Kidney glomerular epithelial cell (primary cell): ENCODE measurements at regions not wholly inside any gene's neighbourhood (a gene's known extent, or its start where the extent isn't known, plus 50 kb on each side); places are given as distances from the start of the nearest gene placed in this dataset.
"Not testable (repeated sequence)": the region's sequence is repeated elsewhere in the genome, so short reads cannot be mapped to it uniquely, and the experiment has no call there.

Experiments
- DNase-seq: peaks from one replicate; lab custom pipeline; 2025; lab: John Stamatoyannopoulos, UW

GRCh38 chr14:43697003-43697402 is 810.1 kb downstream of the FSCB start:
- DNase-seq = no peak

DNA sequence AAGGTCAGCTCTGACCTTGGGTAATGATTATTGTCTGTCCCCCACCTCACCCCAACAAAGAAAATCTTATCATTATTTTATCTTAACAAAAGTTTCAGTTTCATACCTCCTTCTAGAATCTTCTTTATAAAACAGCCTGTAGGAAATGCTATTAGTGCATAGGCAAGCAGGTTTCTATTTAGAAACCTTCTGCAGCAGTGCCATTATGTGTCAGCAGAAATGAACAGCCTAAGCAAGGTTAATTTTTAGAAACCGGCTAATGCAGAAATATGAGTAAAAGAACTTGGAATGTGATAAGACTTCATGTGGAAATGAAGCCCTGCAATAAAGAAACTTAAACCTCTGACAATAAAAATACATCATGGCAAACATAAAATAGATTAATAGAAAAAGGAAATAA is 814.4 kb downstream of the FSCB start:
- no peak for DNase-seq

DNA sequence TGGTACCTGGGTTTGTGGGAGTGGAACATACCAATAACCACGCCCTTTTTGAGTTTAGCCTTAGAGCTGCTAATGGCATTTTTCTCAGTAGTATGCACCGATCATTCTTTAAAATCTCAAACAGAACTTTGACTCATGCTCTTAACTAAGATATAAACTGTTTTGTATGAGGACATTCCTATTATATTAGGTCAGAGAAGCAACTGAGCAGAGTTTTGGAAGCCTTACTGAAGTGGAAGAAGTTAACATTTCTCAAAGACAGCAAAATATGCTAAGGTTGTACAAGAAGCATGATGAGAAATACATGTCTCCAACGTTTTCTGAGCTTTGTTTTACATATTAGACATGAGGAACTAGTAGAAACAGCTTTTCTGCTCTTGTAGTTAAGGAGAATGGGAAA is 819.2 kb downstream of the FSCB start:
- DNase-seq = peak; percentile 59

DNA sequence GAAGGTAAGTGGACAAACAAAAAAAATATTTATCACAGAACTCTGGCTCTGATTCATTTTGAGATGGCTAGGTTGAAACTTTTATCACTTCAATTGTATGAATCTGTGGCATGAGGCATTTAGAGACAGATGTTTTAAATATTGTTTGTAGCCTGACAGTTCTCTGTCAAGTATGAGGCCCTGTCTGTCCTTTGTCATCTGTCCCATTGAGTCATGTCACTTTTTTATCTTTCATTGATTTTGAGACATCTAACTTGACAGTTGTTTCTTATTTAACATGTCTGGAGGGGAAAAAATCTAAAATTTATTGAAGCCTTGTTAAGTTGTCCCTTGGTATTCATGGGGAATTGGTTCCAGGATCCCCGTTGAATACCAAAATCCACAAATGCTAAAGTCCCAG is 829.5 kb downstream of the FSCB start:
- no peak for DNase-seq

DNA sequence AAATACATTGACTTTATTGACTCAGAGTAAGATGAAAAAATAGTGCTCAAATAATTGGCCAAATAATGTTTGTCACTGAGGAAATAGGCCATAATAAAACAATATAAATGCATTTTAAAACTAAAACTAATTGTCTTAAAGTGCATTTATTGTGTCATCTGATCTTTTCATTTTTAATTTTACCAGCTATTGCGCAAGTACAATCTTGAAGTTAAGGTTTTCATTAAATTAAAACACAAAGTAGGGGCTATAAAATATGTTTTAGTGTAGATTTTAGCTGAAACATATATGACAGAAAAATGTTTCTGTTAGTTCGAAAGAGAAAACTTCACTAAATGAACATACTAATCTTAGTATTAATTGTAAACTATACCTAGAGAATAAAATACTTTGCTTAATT is 832.8 kb downstream of the FSCB start:
- no peak for DNase-seq

GRCh38 chr14:43671716-43672485 is 835.2 kb downstream of the FSCB start:
- no peak for DNase-seq

- DNase-seq = no peak
Observed at GRCh38 chr14:43669355-43669754, 837.7 kb downstream of the FSCB start.

DNA sequence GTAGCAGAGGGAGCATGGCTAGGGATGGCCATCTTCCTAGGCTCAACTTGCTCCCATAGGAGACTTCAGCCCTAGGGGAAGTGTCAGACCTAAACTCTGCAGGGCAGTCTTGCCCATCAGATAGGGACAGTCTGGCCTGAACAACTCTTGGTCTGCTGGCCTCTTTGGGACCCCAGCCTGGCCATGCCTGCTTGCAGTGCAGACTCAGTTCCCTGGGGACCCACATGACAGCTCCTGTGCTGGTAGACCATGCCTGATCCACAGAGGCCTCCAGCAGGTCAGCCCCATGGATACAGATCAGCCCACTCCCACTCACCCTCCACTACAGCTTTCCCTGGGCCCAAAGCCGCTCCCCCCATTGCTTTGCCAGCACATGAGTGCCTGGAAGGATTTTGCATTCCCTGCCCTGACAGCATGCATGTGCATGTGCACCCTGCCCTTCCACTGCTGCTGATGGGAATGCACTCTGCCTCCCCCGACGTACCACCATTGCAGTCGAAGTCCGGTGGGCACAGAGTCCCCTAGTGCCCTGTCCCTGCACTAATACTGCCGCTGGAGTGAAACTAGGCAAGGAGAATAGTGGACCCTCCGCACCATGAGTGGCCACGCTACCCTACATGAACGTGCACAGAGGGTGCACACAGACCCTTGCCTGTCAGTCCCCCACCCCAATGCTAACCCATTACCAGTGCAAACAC is 841.4 kb downstream of the FSCB start:
- no peak for DNase-seq

DNA sequence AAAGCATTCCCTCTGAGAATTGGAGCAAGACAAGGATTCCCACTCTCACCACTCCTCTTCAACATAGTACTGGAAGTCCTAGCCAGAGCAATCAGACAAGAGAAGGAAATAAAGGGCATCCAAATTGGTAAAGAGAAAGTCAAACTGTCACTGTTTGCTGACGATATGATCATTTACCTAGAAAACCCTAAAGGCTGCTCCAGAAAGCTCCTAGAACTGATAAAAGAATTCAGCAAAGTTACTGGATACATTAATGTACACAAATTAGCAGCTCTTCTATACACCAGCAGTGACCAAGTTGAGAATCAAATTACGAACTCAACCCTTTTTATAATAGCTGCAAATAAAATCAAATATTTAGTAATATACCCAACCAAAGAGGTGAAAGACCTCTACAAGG is 851.9 kb downstream of the FSCB start:
- not testable (repeated sequence) for DNase-seq

DNA sequence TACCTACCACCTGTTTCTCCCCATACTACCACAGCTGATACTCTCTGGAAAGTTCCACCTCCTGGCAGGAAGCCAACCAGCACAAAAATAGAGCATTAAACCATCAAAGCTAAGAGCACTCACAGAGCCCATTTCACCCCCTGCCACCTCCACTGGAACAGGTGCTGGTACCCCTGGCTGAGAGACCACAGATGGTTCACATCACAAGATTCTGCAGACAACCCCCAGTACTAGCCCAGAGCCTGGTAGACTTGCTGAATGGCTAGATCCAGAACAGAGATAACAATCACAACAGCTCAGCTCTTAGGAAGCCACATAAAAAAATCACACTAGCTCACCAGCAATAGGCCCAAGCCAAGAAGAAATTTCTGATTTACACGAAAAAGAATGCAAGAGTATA is 855.2 kb downstream of the FSCB start:
- DNase-seq = no peak

GRCh38 chr14:43651185-43651787 is 855.8 kb downstream of the FSCB start:
- no peak for DNase-seq

DNA sequence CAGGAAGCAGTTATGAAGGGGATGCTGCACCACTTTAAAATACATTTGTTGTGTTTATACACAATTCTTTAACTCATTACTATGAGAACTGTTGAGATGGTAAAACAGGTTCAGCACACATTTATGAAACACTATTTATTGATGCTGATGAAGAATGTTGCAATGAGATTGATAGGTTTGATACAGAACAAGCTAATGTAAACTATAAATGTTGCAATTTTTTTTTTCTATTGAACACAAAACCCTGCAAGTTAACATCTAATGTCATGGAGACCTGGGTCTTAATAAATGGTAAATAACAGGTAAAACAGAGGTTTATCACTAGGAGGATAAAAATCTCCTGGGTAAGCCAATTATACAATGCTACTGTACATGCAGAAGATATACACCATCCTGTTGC is 857.6 kb downstream of the FSCB start:
- no peak for DNase-seq

GRCh38 chr14:43647302-43647701 is 859.8 kb downstream of the FSCB start:
- no peak for DNase-seq

DNA sequence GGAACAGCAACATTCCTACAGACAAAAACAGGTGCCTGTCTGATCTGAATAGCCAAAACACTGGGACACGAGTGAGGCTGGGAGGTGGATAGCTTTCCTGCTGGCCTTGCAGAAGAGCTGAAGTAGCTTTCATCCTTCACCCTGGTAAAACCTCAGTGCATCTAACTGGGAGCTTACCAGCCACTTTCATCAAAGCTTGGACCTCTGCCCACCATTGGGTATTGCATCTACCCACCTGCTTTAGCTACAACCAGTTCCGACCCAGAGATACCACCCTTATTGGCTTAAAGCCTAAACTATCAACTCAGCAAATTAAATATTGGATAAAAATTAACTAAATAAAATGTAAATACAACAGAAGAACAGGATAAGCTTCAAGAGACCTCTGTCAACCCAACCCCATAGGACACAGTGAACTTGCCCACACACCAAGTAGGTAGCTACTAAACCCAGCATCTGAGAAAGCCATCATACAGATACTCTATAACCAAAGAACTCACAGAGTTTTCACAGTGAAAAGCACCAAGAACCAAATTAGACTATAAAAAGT is 866.3 kb downstream of the FSCB start:
- DNase-seq = no peak

DNA sequence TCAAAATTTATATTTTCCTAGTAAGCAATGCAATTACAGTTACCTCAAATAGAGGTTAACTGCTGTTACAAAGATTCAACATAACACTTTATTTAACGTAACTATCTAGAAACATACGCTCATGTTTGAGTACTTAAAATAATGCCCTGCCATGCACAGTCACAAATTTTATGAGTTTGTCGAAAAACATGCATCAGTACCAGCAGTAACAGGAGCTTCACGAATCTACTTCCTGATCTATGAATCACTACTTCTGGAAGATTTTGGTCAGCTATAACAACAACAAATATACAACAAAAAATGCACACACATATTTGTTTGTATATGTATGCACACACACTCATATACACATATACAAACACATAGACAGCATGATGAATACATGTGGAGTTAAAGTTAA is 881.8 kb downstream of the FSCB start:
- no peak for DNase-seq

- DNase-seq = no peak
Observed at GRCh38 chr14:43621282-43621681, 885.8 kb downstream of the FSCB start.

DNA sequence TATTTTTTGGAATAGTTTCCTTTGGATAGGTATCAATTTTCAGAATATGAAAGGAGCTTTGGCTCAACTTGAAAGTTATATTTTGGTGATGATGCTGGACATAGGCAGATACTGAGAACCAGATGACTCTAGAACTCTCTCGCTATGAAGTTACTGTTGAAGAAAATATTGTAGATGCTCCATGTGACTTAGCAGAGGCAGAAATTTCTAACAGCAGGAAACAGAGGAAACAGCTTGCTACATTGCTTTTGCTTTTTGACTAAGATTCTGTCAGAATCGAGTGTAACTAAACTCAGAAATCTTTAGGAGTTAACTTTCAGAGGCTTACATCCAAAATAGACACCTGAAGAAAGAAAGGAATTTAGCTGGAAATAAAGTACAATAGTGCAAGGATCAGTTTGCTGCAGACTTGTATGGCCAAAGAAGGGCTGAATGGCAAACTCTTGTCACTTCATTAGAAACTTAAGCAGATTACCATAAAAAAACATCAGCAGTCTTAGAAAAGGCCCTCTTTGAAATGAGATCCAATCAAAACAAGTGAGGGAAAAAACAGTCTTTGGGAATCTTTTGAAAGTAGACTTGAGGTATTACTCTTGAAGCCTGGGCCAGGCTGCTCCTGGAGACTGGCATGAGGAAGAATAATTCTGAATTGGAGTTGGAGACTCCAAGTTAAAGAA is 911.8 kb downstream of the FSCB start:
- DNase-seq = no peak

DNA sequence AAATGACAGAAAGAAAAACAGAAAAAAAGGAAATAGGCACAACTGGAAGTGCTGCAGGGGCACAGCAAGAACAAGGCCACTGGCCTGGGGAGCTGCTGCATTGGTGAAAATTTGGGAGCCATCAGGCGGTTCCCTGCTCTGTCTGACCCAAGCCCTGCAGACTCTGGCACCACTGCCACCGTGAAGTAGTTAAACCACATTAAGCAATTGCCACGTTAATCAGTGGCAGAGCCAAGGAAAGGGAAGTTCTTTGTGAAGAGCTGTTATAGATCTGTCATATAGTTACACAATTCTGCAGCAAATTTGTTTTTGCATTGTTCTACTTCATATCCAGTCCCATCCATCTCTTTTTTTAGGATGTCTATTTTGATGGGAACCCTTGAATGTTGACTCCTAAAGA is 915.3 kb downstream of the FSCB start:
- DNase-seq = no peak

DNA sequence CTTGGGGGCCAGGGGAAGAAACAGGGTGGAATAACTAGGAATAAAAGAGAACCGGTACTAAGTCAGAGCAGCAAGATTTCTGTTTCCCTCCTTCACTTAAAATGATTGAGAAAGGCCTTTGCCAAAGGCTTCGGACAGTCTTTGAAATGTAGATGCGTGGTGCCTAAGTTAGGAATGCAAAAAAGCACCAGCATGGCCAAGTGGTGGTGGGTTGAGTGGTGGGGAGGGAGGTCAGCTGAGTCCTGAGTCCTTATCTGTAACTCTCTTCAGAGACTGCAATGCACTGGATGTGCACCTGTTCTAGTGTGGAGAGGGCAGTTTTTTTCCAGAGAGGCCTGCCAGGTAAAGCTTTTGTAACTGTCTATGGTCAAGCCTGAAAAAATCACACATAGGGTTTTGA is 919.9 kb downstream of the FSCB start:
- DNase-seq = no peak

- no peak for DNase-seq
Observed at GRCh38 chr14:43579671-43580070, 927.4 kb downstream of the FSCB start.

DNA sequence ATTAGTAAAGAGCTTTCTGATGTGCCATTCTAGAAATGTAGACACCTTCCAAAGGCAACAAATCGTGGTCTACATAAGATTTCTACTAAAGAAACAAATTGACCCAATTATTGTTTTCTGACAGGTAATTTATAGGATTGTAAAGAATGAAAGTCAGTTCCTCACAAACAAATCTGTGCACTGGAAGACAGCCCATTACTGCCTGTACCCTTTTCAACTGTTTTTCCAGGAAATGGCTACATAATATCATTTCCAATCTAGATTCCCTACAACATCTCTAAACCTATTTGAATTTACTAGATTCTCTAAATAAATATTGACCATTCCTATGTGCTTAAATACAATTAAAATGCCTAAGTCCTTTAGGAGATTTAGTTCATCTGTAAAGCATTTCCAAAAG is 939.1 kb downstream of the FSCB start:
- DNase-seq = no peak

DNA sequence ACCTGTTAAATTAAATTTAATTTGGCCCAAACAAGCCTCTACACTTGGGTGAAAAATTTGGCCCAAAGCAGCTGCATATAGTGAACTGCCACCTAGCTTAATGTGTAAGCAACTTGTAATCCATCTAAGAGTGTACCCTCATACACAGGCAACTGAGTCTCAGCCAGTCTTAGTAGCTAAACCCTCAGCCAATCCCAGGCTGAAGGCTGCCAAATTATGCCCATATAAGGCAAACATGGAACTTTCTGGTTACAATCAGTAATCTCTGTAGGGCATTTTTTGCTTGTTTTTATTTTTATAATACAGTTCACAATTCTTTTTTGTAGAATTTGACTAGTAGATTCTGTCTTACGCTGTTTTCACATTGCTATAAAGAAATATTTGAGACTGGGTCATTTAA is 958.7 kb downstream of the FSCB start:
- DNase-seq = no peak

GRCh38 chr14:43547596-43547995 is 959.5 kb downstream of the FSCB start:
- DNase-seq = not testable (repeated sequence)
